Osteocyte (in vitro differentiated cells): ENCODE measurements at regions not wholly inside any gene's neighbourhood (a gene's known extent, or its start where the extent isn't known, plus 50 kb on each side); places are given as distances from the start of the nearest gene placed in this dataset.

Experiments
- DNase-seq: peaks from one replicate; pipeline ENCODE4 v3.0.0; 2021; ENCODE audit warnings: mixed read lengths; ENCODE audit not compliant: unreplicated experiment; ENCODE audit errors: extremely low spot score
- H3K27ac Mint-ChIP-seq: one replicate; pipeline ENCODE4 v1.8.0; 2021; ENCODE audit warnings: mild to moderate bottlenecking, mixed read lengths; ENCODE audit not compliant: unreplicated experiment
- H3K27me3 Mint-ChIP-seq: one replicate; pipeline ENCODE4 v1.8.0; 2021; ENCODE audit warnings: mixed read lengths; ENCODE audit not compliant: unreplicated experiment
- H3K36me3 Mint-ChIP-seq: one replicate; pipeline ENCODE4 v1.8.0; 2021; ENCODE audit warnings: mixed read lengths; ENCODE audit not compliant: unreplicated experiment
- H3K4me1 Mint-ChIP-seq: one replicate; pipeline ENCODE4 v1.8.0; 2021; ENCODE audit warnings: mixed read lengths; ENCODE audit not compliant: unreplicated experiment
- H3K4me3 Mint-ChIP-seq: one replicate; pipeline ENCODE4 v1.8.0; 2021; ENCODE audit warnings: mild to moderate bottlenecking, moderate library complexity, mixed read lengths; ENCODE audit not compliant: unreplicated experiment
- H3K9me3 Mint-ChIP-seq: one replicate; pipeline ENCODE4 v1.8.0; 2021; ENCODE audit warnings: mixed read lengths; ENCODE audit not compliant: unreplicated experiment
- CTCF ChIP-seq: fragments of 200-600 bp; sonication (generic); IDR thresholded peaks from 2 replicates; pipeline ENCODE4 v1.5.0; 2021; ENCODE audit warnings: antibody characterized with exemption, mild to moderate bottlenecking, moderate library complexity

DNA sequence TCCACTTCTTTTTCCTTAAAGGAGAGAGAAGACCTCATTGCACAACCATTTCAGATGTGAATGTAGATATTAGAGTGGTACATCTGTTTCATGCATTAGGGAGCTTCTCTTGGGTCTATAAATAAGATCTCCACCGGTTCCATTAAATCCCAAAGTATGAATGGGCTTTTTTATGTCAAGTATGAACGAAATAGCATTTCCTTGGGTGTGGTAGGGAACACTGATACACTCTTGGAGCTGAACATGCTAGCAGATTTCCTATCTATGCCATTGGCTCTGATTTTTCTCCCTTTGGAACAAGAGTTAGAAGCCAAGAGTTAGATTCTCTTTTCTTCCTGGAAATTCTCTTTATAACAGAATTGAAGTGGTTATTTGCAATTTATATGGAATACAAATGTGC is 245.6 kb upstream of the ADAMTS5 start:
- TF ChIP-seq CTCF = no peak
- no peak for DNase-seq
- Mint-ChIP-seq H3K27ac (no peak overlapping the region), H3K4me3 (no peak overlapping the region), H3K9me3 (peaks cover 17% of the 10 kb centered on the region), H3K36me3 (peaks cover 4% of the 10 kb centered on the region), H3K27me3 (no peaks in the 10 kb centered on the region), H3K4me1 (peaks cover 12% of the 10 kb centered on the region)

GRCh38 chr21:27209546-27209945 is 242.7 kb upstream of the ADAMTS5 start:
- DNase-seq = no peak
- no peak overlapping the region for H3K4me3 Mint-ChIP-seq
- no peak for TF ChIP-seq CTCF
- peaks cover 16% of the 10 kb centered on the region for H3K9me3 Mint-ChIP-seq
- H3K4me1 Mint-ChIP-seq = peaks cover 13% of the 10 kb centered on the region
- no peaks in the 10 kb centered on the region for H3K27me3 Mint-ChIP-seq
- peaks cover 4% of the 10 kb centered on the region for H3K36me3 Mint-ChIP-seq
- no peak overlapping the region for H3K27ac Mint-ChIP-seq

GRCh38 chr21:27206368-27206982 is 239.6 kb upstream of the ADAMTS5 start:
- H3K9me3 Mint-ChIP-seq = peaks cover 9% of the 10 kb centered on the region
- no peaks in the 10 kb centered on the region for H3K27me3 Mint-ChIP-seq
- no peak overlapping the region for H3K27ac Mint-ChIP-seq
- TF ChIP-seq CTCF = no peak
- H3K4me3 Mint-ChIP-seq = no peak overlapping the region
- peaks cover 4% of the 10 kb centered on the region for H3K36me3 Mint-ChIP-seq
- peaks cover 13% of the 10 kb centered on the region for H3K4me1 Mint-ChIP-seq
- DNase-seq = no peak

GRCh38 chr21:27202301-27202700 is 235.4 kb upstream of the ADAMTS5 start:
- H3K4me3 Mint-ChIP-seq = no peak overlapping the region
- H3K27ac Mint-ChIP-seq = no peak overlapping the region
- no peak for DNase-seq
- peaks cover 20% of the 10 kb centered on the region for H3K4me1 Mint-ChIP-seq
- no peaks in the 10 kb centered on the region for H3K27me3 Mint-ChIP-seq
- no peaks in the 10 kb centered on the region for H3K36me3 Mint-ChIP-seq
- peaks cover 5% of the 10 kb centered on the region for H3K9me3 Mint-ChIP-seq
- TF ChIP-seq CTCF = no peak

DNA sequence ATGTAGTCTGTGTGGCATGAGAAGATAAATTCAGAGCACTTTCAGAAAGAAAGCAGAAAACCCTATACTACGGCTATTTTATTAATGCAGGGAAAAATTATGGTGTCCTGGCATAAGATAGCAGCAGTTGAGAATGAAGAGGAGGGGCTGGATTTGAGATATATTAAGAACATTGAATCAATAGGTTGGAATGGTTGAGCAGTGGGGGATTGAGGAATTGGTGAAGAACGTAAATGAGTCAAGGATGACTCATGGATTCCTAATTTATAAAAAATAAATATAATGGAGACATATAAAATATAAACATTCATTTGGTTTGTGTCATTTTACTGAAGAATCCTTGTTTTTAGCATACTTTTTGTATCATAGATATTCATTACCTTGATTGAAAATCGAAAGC is 234.3 kb upstream of the ADAMTS5 start:
- peaks cover 5% of the 10 kb centered on the region for H3K9me3 Mint-ChIP-seq
- no peaks in the 10 kb centered on the region for H3K36me3 Mint-ChIP-seq
- TF ChIP-seq CTCF = no peak
- no peak overlapping the region for H3K27ac Mint-ChIP-seq
- DNase-seq = no peak
- no peaks in the 10 kb centered on the region for H3K27me3 Mint-ChIP-seq
- peaks cover 11% of the 10 kb centered on the region for H3K4me1 Mint-ChIP-seq
- no peak overlapping the region for H3K4me3 Mint-ChIP-seq
